GM12864 (cell line): ENCODE measurements at regions not wholly inside any gene's neighbourhood (a gene's known extent, or its start where the extent isn't known, plus 50 kb on each side); places are given as distances from the start of the nearest gene placed in this dataset.

Source experiments
- DNase-seq: peaks from one replicate; pipeline ENCODE4 v3.0.0-alpha.2; 2011; ENCODE audit warnings: low read depth
- H3K4me3 ChIP-seq: 2 replicates; pipeline ENCODE4 v1.5.1; 2011; ENCODE audit warnings: mild to moderate bottlenecking, low read depth, low read length, control low read depth
- TF ChIP-seq, protein P1 (sequence below): IDR thresholded peaks from 2 replicates; pipeline ENCODE4 v1.5.1; 2011; ENCODE audit warnings: low read depth, mild to moderate bottlenecking, moderate library complexity, low read length, control low read depth, inconsistent platforms; ENCODE audit errors: missing control alignments

DNA sequence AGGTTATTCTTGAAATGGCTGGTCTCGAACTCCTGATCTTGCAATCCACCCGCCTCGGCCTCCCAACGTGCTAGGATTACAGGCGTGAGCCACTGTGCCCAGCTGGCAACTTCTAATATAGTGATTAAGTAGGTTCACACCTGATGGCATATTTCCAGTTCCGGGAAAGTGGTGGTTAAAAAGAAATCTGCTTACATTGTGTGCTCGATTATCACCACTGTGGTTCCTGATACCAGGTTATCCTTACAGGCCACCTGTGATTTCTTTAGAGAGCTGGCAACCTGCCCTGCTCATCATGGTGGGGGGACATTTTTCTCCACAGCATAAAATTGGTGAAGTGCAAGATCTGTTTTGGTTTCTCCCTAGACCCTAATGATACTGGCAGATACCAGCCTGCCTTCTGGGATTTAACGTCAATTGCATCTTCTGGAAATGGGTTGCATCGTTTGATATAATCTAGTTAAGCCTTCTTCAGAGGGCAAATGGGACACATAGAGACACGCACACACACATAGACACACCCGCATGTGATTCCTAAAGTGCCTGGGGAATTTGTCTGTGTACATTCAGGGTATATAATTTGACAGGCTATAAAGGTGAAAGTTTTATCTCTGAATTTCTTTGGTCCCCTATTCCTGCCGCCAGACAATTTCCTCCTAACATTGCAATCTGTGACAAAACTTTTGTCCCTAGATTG is 49.7 kb upstream of the CITED2 start:
- TF ChIP-seq, protein P1, sequence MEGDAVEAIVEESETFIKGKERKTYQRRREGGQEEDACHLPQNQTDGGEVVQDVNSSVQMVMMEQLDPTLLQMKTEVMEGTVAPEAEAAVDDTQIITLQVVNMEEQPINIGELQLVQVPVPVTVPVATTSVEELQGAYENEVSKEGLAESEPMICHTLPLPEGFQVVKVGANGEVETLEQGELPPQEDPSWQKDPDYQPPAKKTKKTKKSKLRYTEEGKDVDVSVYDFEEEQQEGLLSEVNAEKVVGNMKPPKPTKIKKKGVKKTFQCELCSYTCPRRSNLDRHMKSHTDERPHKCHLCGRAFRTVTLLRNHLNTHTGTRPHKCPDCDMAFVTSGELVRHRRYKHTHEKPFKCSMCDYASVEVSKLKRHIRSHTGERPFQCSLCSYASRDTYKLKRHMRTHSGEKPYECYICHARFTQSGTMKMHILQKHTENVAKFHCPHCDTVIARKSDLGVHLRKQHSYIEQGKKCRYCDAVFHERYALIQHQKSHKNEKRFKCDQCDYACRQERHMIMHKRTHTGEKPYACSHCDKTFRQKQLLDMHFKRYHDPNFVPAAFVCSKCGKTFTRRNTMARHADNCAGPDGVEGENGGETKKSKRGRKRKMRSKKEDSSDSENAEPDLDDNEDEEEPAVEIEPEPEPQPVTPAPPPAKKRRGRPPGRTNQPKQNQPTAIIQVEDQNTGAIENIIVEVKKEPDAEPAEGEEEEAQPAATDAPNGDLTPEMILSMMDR: no peak
- DNase-seq: no peak
- no peak overlapping the region for H3K4me3 ChIP-seq
